ENCODE measurements at regions not wholly inside any gene's neighbourhood (a gene's known extent, or its start where the extent isn't known, plus 50 kb on each side); places are given as distances from the start of the nearest gene placed in this dataset.

DNA sequence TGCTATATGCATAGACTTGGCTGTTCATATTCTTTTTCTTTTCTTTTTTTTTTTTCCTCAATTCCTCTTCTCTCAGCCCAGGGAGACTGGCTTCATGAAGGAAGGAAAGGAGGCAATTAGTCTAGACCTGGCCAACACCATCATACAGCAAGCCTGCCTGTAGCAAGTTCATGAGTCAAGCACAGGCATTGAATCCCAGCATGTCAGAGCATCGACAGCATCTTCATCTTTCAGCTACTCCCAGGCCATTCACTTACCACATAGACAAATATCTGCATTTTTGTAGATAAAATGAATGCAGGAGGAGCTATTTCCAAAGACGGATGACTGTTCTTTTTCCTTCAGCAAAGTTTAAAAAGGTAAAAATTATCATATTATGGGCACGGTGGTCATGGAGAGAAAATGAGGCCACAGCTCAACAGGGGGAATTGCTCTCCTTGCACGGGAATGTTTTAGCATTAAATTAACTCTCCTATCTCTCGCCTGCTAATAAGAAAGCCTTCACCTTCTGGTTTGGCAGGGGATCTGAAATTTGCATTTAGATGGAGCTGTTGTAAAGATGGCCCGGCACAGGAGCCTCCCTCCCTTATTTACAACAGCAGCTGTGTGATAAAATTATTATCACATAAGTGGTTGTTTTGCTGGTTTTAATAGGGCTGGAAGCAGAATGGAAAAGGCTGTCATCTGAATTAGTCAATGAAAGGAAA, 626.5 kb upstream of the AUTS2 start:
- H4K91ac ChIP-seq (replicated peaks; ENCODE audit: insufficient read length, low read length): peak overlapping the region; percentile 14
- no peak overlapping the region for H4K8ac ChIP-seq (ENCODE audit: extremely low read depth, insufficient read depth, low read length)
- FAIRE-seq (no peak), DNase-seq (ENCODE audit: low read depth in 1 of 2, low spot score in 2 of 2) (no peak)
- no peak overlapping the region; the same call in 1 of the 2 replicates for H2AFZ ChIP-seq (ENCODE audit: low read length)
- 43% methylated on average over 6 of the region's 6 CpGs; no CpG with 5 or more reads in 1 of the 2 experiments for WGBS, 2 experiments (ENCODE audit: extremely low coverage in 1 of 2, insufficient coverage in 1 of 2, insufficient read length in 1 of 2, insufficient replicate concordance in 2 of 2, low coverage in 1 of 2, low lambda C conversion rate in 2 of 2, missing lambda C conversion rate in 1 of 2)
- H3K9me3 ChIP-seq (ENCODE audit: insufficient read depth in 2 of 2, low read depth in 1 of 2, low read length in 1 of 2): no peaks in the 10 kb centered on the region
- no peak overlapping the region for H3K27ac ChIP-seq (ENCODE audit: low read depth, low read length)
- no peaks in the 10 kb centered on the region for H3K79me1 ChIP-seq (ENCODE audit: low read depth, low read length)
- no peak overlapping the region; the same call in 1 of the 2 replicates for H3K18ac ChIP-seq (ENCODE audit: extremely low read depth, low read length)
- H3K79me2 ChIP-seq (ENCODE audit: control insufficient read depth in 1 of 2, insufficient read depth in 2 of 2, low read length in 2 of 2): no peaks in the 10 kb centered on the region
- peaks cover 2% of the 10 kb centered on the region; the same call in 1 of the 2 replicates for H3K23me2 ChIP-seq (ENCODE audit: low read depth, low read length)
- H3K27me3 ChIP-seq (replicated peaks in 1 of 4; ENCODE audit: control insufficient read depth in 3 of 4, extremely low read depth in 1 of 4, insufficient read depth in 3 of 4, low read length in 3 of 4): no peaks in the 10 kb centered on the region
- H3K4ac ChIP-seq (replicated peaks; ENCODE audit: insufficient read length, low read depth, low read length): no peak overlapping the region
- no peaks in the 10 kb centered on the region for H4K20me1 ChIP-seq (replicated peaks in 1 of 2; ENCODE audit: control insufficient read depth in 1 of 2, insufficient read depth in 2 of 2, low read length in 2 of 2)
- H3K4me1 ChIP-seq (replicated peaks in 1 of 4; ENCODE audit: control insufficient read depth in 3 of 4, insufficient read depth in 4 of 4, low read length in 3 of 4): peaks cover 2 to 7% (median 6%) of the 10 kb centered on the region in 4 experiments; a peak in 6 of 7 replicates
- H3K4me2 ChIP-seq (ENCODE audit: insufficient read depth in 1 of 2, low read depth in 2 of 2, low read length in 2 of 2): peak overlapping the region in 1 of 2 experiments; percentile 11; a peak in 1 of 4 replicates
- no peak overlapping the region for H4K5ac ChIP-seq (ENCODE audit: insufficient read length, low read depth, low read length)
- H3K56ac ChIP-seq (replicated peaks; ENCODE audit: insufficient read length, low read depth, low read length): no peak overlapping the region
- 0 out of 2 replicates have a peak overlapping the region, but pooled peaks have one; percentile 75 for H2BK15ac ChIP-seq (ENCODE audit: low read length)
- H2BK20ac ChIP-seq (ENCODE audit: low read length): peak overlapping the region; percentile 50; the same call in 1 of the 2 replicates
- ChIA-PET POLR2A (ENCODE audit: partially characterized antibody) (no interaction called here), CTCF (ENCODE audit: partially characterized antibody) (interaction anchor here (0.6 to 1.2 kb wide), 4 partner anchors 9 to 1069 kb away, joined by 3 read pairs; no protein-coding TSS in a partner anchor)
- H2AK5ac ChIP-seq (ENCODE audit: low read depth, low read length): no peak overlapping the region
- H2BK12ac ChIP-seq (ENCODE audit: low read depth, low read length): no peak overlapping the region; the same call in 1 of the 2 replicates
- no peak overlapping the region for H3K4me3 ChIP-seq (ENCODE audit: extremely low read depth in 1 of 4, insufficient read depth in 2 of 4, low read depth in 3 of 4, low read length in 4 of 4)
- no peak overlapping the region for H3K9ac ChIP-seq (replicated peaks in 1 of 4; ENCODE audit: extremely low read depth in 1 of 4, low read depth in 3 of 4, low read length in 3 of 4)
- H3K36me3 ChIP-seq (ENCODE audit: control insufficient read depth in 2 of 4, insufficient read depth in 4 of 4, low read length in 3 of 4): no peaks in the 10 kb centered on the region
- no peak overlapping the region for H2BK120ac ChIP-seq (replicated peaks; ENCODE audit: low read depth, low read length)
- no peak overlapping the region for H3K14ac ChIP-seq (ENCODE audit: insufficient read length)
- H2BK5ac ChIP-seq (ENCODE audit: low read depth, low read length): no peak overlapping the region; the same call in 1 of the 2 replicates
- H3K23ac ChIP-seq (ENCODE audit: insufficient read length): no peak overlapping the region
- TF ChIP-seq TEAD4 (IDR thresholded peaks at IDR 0.05; ENCODE audit: low read depth, low read length) (no peak), ZNF274 (IDR thresholded peaks at IDR 0.05; ENCODE audit: borderline replicate concordance, extremely low read depth, low read length) (no peak), CREB1 (IDR thresholded peaks at IDR 0.05) (no peak), NANOG (IDR thresholded peaks at IDR 0.05; ENCODE audit: insufficient read depth, low read depth, low read length, poor library complexity, severe bottlenecking) (no peak), FOSL1 (IDR thresholded peaks at IDR 0.05; ENCODE audit: insufficient read depth, low read depth, low read length) (no peak), SIN3A (conservative IDR thresholded peaks at IDR 0.05 in 1 of 2, IDR thresholded peaks at IDR 0.05 in 1 of 2; ENCODE audit: low read depth in 1 of 2, low read length in 2 of 2) (no peak), GTF2F1 (IDR thresholded peaks at IDR 0.05; ENCODE audit: borderline replicate concordance, low read depth, low read length) (no peak), HDAC6 (IDR thresholded peaks at IDR 0.05; ENCODE audit: low read depth, low read length) (no peak), RNF2 (IDR thresholded peaks at IDR 0.05; ENCODE audit: borderline replicate concordance, low read depth, low read length, missing control alignments, poor library complexity, severe bottlenecking) (no peak), MAFK (IDR thresholded peaks at IDR 0.05; ENCODE audit: low read depth, low read length) (no peak), SP4 (IDR thresholded peaks at IDR 0.05; ENCODE audit: low read length) (no peak), SIRT6 (IDR thresholded peaks at IDR 0.05; ENCODE audit: low read length) (no peak)

Data from H1 (cell line).